ENCODE measurements at regions not wholly inside any gene's neighbourhood (a gene's known extent, or its start where the extent isn't known, plus 50 kb on each side); places are given as distances from the start of the nearest gene placed in this dataset.

- DNase-seq (ENCODE audit: low read depth in 4 of 4, low spot score in 3 of 4) = no peak
These were observed 120.3 kb upstream of the SLC6A11 start for GRCh38 chr3:10695595-10696285.

- no peak for DNase-seq (ENCODE audit: low read depth in 4 of 4, low spot score in 3 of 4)
These were observed 118.1 kb upstream of the SLC6A11 start for GRCh38 chr3:10697918-10698317.

- DNase-seq (ENCODE audit: low read depth in 4 of 4, low spot score in 3 of 4) = no peak
These were observed 115.2 kb upstream of the SLC6A11 start for GRCh38 chr3:10700821-10701220.

- DNase-seq (ENCODE audit: low read depth in 4 of 4, low spot score in 3 of 4) = no peak
These were observed 112.9 kb upstream of the SLC6A11 start for GRCh38 chr3:10702961-10703740.

GRCh38 chr3:10703875-10704274 lies 112.2 kb upstream of the SLC6A11 start:
- no peak for DNase-seq (ENCODE audit: low read depth in 4 of 4, low spot score in 3 of 4)

- DNase-seq (ENCODE audit: low read depth in 4 of 4, low spot score in 3 of 4) = no peak
These were observed 109.8 kb upstream of the SLC6A11 start for GRCh38 chr3:10706156-10706739.

- no peak for DNase-seq (ENCODE audit: low read depth in 4 of 4, low spot score in 3 of 4)
These were observed 109.2 kb upstream of the SLC6A11 start for GRCh38 chr3:10706740-10707399.

GRCh38 chr3:10707400-10708215 lies 108.4 kb upstream of the SLC6A11 start:
- DNase-seq (ENCODE audit: low read depth in 4 of 4, low spot score in 3 of 4) = no peak

GRCh38 chr3:10708216-10708893 lies 107.7 kb upstream of the SLC6A11 start:
- DNase-seq (ENCODE audit: low read depth in 4 of 4, low spot score in 3 of 4) = no peak

GRCh38 chr3:10709110-10709781 lies 106.8 kb upstream of the SLC6A11 start:
- DNase-seq (ENCODE audit: low read depth in 4 of 4, low spot score in 3 of 4) = no peak

GRCh38 chr3:10712121-10712520 lies 103.9 kb upstream of the SLC6A11 start:
- no peak for DNase-seq (ENCODE audit: low read depth in 4 of 4, low spot score in 3 of 4)

GRCh38 chr3:10713656-10714055 lies 102.4 kb upstream of the SLC6A11 start:
- no peak for DNase-seq (ENCODE audit: low read depth in 4 of 4, low spot score in 3 of 4)

GRCh38 chr3:10715886-10716285 lies 100.1 kb upstream of the SLC6A11 start:
- no peak for DNase-seq (ENCODE audit: low read depth in 4 of 4, low spot score in 3 of 4)

GRCh38 chr3:10716964-10717363 lies 99.1 kb upstream of the SLC6A11 start:
- DNase-seq (ENCODE audit: low read depth in 4 of 4, low spot score in 3 of 4) = no peak

- no peak for DNase-seq (ENCODE audit: low read depth in 4 of 4, low spot score in 3 of 4)
These were observed 98.3 kb upstream of the SLC6A11 start for GRCh38 chr3:10717756-10718155.

- no peak for DNase-seq (ENCODE audit: low read depth in 4 of 4, low spot score in 3 of 4)
These were observed 94.9 kb upstream of the SLC6A11 start for GRCh38 chr3:10721101-10721500.

- no peak for DNase-seq (ENCODE audit: low read depth in 4 of 4, low spot score in 3 of 4)
These were observed 93.1 kb upstream of the SLC6A11 start for GRCh38 chr3:10722911-10723310.

- no peak for DNase-seq (ENCODE audit: low read depth in 4 of 4, low spot score in 3 of 4)
These were observed 92.0 kb upstream of the SLC6A11 start for GRCh38 chr3:10723991-10724390.

- no peak for DNase-seq (ENCODE audit: low read depth in 4 of 4, low spot score in 3 of 4)
These were observed 91.0 kb upstream of the SLC6A11 start for GRCh38 chr3:10725067-10725466.

All from right renal pelvis (tissue), 4 donors.